H1 (cell line): ENCODE measurements at regions not wholly inside any gene's neighbourhood (a gene's known extent, or its start where the extent isn't known, plus 50 kb on each side); places are given as distances from the start of the nearest gene placed in this dataset.

Source experiments
- CTCF ChIA-PET: fragments of 300-600 bp; sonication (Branson Sonifier 250); formaldehyde crosslinking; loops from one replicate; lab custom pipeline; 2021; ENCODE audit not compliant: partially characterized antibody; lab: Charles Lee
- POLR2A ChIA-PET: fragments of 300-600 bp; sonication (Branson Sonifier 250); formaldehyde crosslinking; loops from one replicate; lab custom pipeline; 2021; ENCODE audit warnings: inconsistent platforms; ENCODE audit not compliant: partially characterized antibody; lab: Charles Lee
- DNase-seq, 2 experiments: peaks; one replicate each; pipeline versions ENCODE4 v3.0.0 to v3.0.0-alpha.2; 2010 to 2022; ENCODE audit warnings: low spot score in 2 of 2, low read depth in 1 of 2, mixed read lengths in 1 of 2
- FAIRE-seq: peaks from 2 replicates; lab custom pipeline; 2011; peaks lifted over from hg19 to GRCh38; lab: Jason Lieb, UNC
- H2AFZ ChIP-seq: 2 replicates; pipeline ENCODE4 v1.8.1; 2012; ENCODE audit warnings: low read length, inconsistent platforms
- H2AK5ac ChIP-seq: 2 replicates; pipeline ENCODE4 v1.6.1; 2013; ENCODE audit warnings: low read depth, low read length
- H2BK120ac ChIP-seq: replicated peaks from 2 replicates; pipeline ENCODE3; 2013; ENCODE audit warnings: low read depth, low read length, inconsistent platforms
- H2BK12ac ChIP-seq: 2 replicates; pipeline ENCODE4 v1.6.1; 2013; ENCODE audit warnings: low read depth, low read length
- H2BK15ac ChIP-seq: 2 replicates; pipeline ENCODE4 v1.6.1; 2013; ENCODE audit warnings: low read length
- H2BK20ac ChIP-seq: 2 replicates; pipeline ENCODE4 v1.6.1; 2013; ENCODE audit warnings: low read length
- H2BK5ac ChIP-seq: 2 replicates; pipeline ENCODE4 v1.6.1; 2013; ENCODE audit warnings: low read depth, low read length
- H3K14ac ChIP-seq: 2 replicates; pipeline ENCODE4 v1.6.1; 2013; ENCODE audit warnings: inconsistent platforms; ENCODE audit not compliant: insufficient read length
- H3K18ac ChIP-seq: 2 replicates; pipeline ENCODE4 v1.6.1; 2013; ENCODE audit warnings: low read length; ENCODE audit errors: extremely low read depth
- H3K23ac ChIP-seq: 2 replicates; pipeline ENCODE4 v1.6.1; 2013; ENCODE audit warnings: inconsistent platforms; ENCODE audit not compliant: insufficient read length
- H3K23me2 ChIP-seq: 2 replicates; pipeline ENCODE4 v1.6.1; 2013; ENCODE audit warnings: low read depth, low read length
- H3K27ac ChIP-seq: 2 replicates; pipeline ENCODE4 v1.6.1; 2011; ENCODE audit warnings: low read depth, low read length, inconsistent platforms
- H3K27me3 ChIP-seq, 4 experiments: replicated peaks in 1 of 4; 1 replicate in 1 of 4; 2 replicates in 3 of 4; pipeline versions ENCODE4 v1.6.1 to v1.8.1; 2011 to 2013; ENCODE audit warnings: low read length in 3 of 4, mild to moderate bottlenecking in 3 of 4, inconsistent platforms in 2 of 4, mixed read lengths in 2 of 4, moderate library complexity in 1 of 4; ENCODE audit not compliant: control insufficient read depth in 3 of 4, insufficient read depth in 3 of 4; ENCODE audit errors: extremely low read depth in 1 of 4
- H3K36me3 ChIP-seq, 4 experiments: 2 replicates each; pipeline versions ENCODE4 v1.6.1 to v1.8.1; 2011 to 2013; ENCODE audit warnings: mild to moderate bottlenecking in 4 of 4, low read length in 3 of 4, moderate library complexity in 2 of 4, control low read depth in 1 of 4, inconsistent platforms in 1 of 4; ENCODE audit not compliant: insufficient read depth in 4 of 4, control insufficient read depth in 2 of 4
- H3K4ac ChIP-seq: replicated peaks from 2 replicates; pipeline ENCODE3; 2013; ENCODE audit warnings: low read length, low read depth, mixed read lengths, inconsistent platforms; ENCODE audit not compliant: insufficient read length
- H3K4me1 ChIP-seq, 4 experiments: replicated peaks in 1 of 4; 1 replicate in 1 of 4; 2 replicates in 3 of 4; pipeline versions ENCODE4 v1.6.1 to v1.8.1; 2011 to 2013; ENCODE audit warnings: low read length in 3 of 4, inconsistent platforms in 2 of 4, mixed read lengths in 1 of 4; ENCODE audit not compliant: insufficient read depth in 4 of 4, control insufficient read depth in 3 of 4
- H3K4me2 ChIP-seq, 2 experiments: 2 replicates each; pipeline versions ENCODE4 v1.6.1 to v1.8.1; 2011 to 2013; ENCODE audit warnings: low read depth in 2 of 2, low read length in 2 of 2, control low read depth in 1 of 2, inconsistent platforms in 1 of 2, mild to moderate bottlenecking in 1 of 2; ENCODE audit not compliant: insufficient read depth in 1 of 2
- H3K4me3 ChIP-seq, 4 experiments: fragments of 200-600, 300-600 bp in 1 of 4; sonication (generic), shearing (Covaris generic), sonication (Bioruptor Twin) in 1 of 4; 2 replicates each; pipeline versions ENCODE4 v1.5.1 to v1.8.1; 2011 to 2016; ENCODE audit warnings: low read length in 4 of 4, low read depth in 3 of 4, control low read depth in 2 of 4, inconsistent platforms in 2 of 4, mild to moderate bottlenecking in 2 of 4, mixed read lengths in 1 of 4, moderate library complexity in 1 of 4; ENCODE audit not compliant: insufficient read depth in 2 of 4; ENCODE audit errors: extremely low read depth in 1 of 4
- H3K56ac ChIP-seq: replicated peaks from 2 replicates; pipeline ENCODE3; 2013; ENCODE audit warnings: low read depth, mild to moderate bottlenecking, mixed read lengths, low read length, inconsistent platforms; ENCODE audit not compliant: insufficient read length
- H3K79me1 ChIP-seq: 2 replicates; pipeline ENCODE4 v1.6.1; 2013; ENCODE audit warnings: low read depth, low read length, control low read depth
- H3K79me2 ChIP-seq, 2 experiments: 2 replicates each; pipeline versions ENCODE4 v1.6.1 to v1.8.1; 2012 to 2013; ENCODE audit warnings: low read length in 2 of 2, mild to moderate bottlenecking in 2 of 2, inconsistent platforms in 1 of 2; ENCODE audit not compliant: insufficient read depth in 2 of 2, control insufficient read depth in 1 of 2
- H3K9ac ChIP-seq, 4 experiments: replicated peaks in 1 of 4; 1 replicate in 1 of 4; 2 replicates in 3 of 4; pipeline versions ENCODE4 v1.6.1 to v1.8.1; 2011 to 2013; ENCODE audit warnings: low read depth in 3 of 4, low read length in 3 of 4, control low read depth in 2 of 4, mild to moderate bottlenecking in 2 of 4, moderate library complexity in 2 of 4, inconsistent platforms in 1 of 4; ENCODE audit errors: extremely low read depth in 1 of 4
- H3K9me3 ChIP-seq, 2 experiments: 2 replicates each; pipeline versions ENCODE4 v1.6.1 to v1.8.1; 2012 to 2013; ENCODE audit warnings: mild to moderate bottlenecking in 2 of 2, moderate library complexity in 2 of 2, control low read depth in 1 of 2, inconsistent platforms in 1 of 2, low read depth in 1 of 2, low read length in 1 of 2, mixed read lengths in 1 of 2; ENCODE audit not compliant: insufficient read depth in 2 of 2
- H4K20me1 ChIP-seq, 2 experiments: replicated peaks in 1 of 2; 2 replicates each; pipeline versions ENCODE3 to v1.8.1; 2011 to 2013; ENCODE audit warnings: inconsistent platforms in 2 of 2, low read length in 2 of 2, mild to moderate bottlenecking in 1 of 2; ENCODE audit not compliant: insufficient read depth in 2 of 2, control insufficient read depth in 1 of 2
- H4K5ac ChIP-seq: 2 replicates; pipeline ENCODE4 v1.6.1; 2013; ENCODE audit warnings: low read length, low read depth, mixed read lengths, inconsistent platforms; ENCODE audit not compliant: insufficient read length
- H4K8ac ChIP-seq: 2 replicates; pipeline ENCODE4 v1.8.0; 2013; ENCODE audit warnings: mild to moderate bottlenecking, moderate library complexity, low read length, inconsistent platforms; ENCODE audit not compliant: insufficient read depth; ENCODE audit errors: extremely low read depth
- H4K91ac ChIP-seq: replicated peaks from 2 replicates; pipeline ENCODE3; 2013; ENCODE audit warnings: low read length, mixed read lengths, inconsistent platforms; ENCODE audit not compliant: insufficient read length
- CEBPB ChIP-seq: IDR thresholded peaks from 2 replicates; pipeline ENCODE4 v1.6.1; 2012; ENCODE audit warnings: low read depth, low read length
- EGR1 ChIP-seq: IDR thresholded peaks from 2 replicates; pipeline ENCODE4 v1.6.1; 2011; ENCODE audit warnings: low read depth, low read length, borderline replicate concordance
- EP300 ChIP-seq, 2 experiments: IDR thresholded peaks; 1 replicate in 1 of 2; 2 replicates in 1 of 2; pipeline ENCODE4 v1.6.1; 2011 to 2012; ENCODE audit warnings: low read depth in 2 of 2, low read length in 2 of 2, mild to moderate bottlenecking in 2 of 2, borderline replicate concordance in 1 of 2, inconsistent platforms in 1 of 2, moderate library complexity in 1 of 2
- HDAC6 ChIP-seq: IDR thresholded peaks from one replicate; pipeline ENCODE4 v1.7.1; 2012; ENCODE audit warnings: low read depth, mild to moderate bottlenecking, inconsistent platforms, low read length, moderate library complexity
- JUN ChIP-seq: IDR thresholded peaks from 2 replicates; pipeline ENCODE4 v1.6.1; 2011; ENCODE audit warnings: low read depth, mild to moderate bottlenecking, improper control_type of control experiment, low read length
- MAFK ChIP-seq: IDR thresholded peaks from 2 replicates; pipeline ENCODE4 v1.6.1; 2012; ENCODE audit warnings: low read depth, mild to moderate bottlenecking, improper control_type of control experiment, low read length
- TBP ChIP-seq: IDR thresholded peaks from 2 replicates; pipeline ENCODE4 v1.6.1; 2011; ENCODE audit warnings: low read depth, low read length, improper control_type of control experiment
- WGBS, 2 experiments: shearing (Covaris generic) in 1 of 2; methylation state at CpG; one replicate each; pipeline versions ENCODE4 v1.1.6 to v1.1.7; 2013 to 2015; ENCODE audit warnings: low lambda C conversion rate in 2 of 2, mixed read lengths in 2 of 2, inconsistent platforms in 1 of 2, low coverage in 1 of 2, missing lambda C conversion rate in 1 of 2; ENCODE audit not compliant: insufficient replicate concordance in 2 of 2, insufficient coverage in 1 of 2, insufficient read length in 1 of 2; ENCODE audit errors: extremely low coverage in 1 of 2, missing lambda C conversion rate in 1 of 2; 5-methylcytosine and 5-hydroxymethylcytosine counted together

GRCh38 chr2:118505436-118505835 is 342.0 kb downstream of the EN1 start:
- Histone ChIP-seq H3K79me2 (no peaks in the 10 kb centered on the region), H4K8ac (no peak overlapping the region), H3K9me3 (no peaks in the 10 kb centered on the region), H3K36me3 (no peaks in the 10 kb centered on the region), H3K4me2 (no peak overlapping the region), H3K23ac (no peak overlapping the region), H3K4me3 (no peak overlapping the region), H3K9ac (no peak overlapping the region), H2BK120ac (no peak overlapping the region), H3K79me1 (no peaks in the 10 kb centered on the region), H3K18ac (no peak overlapping the region), H2BK12ac (no peak overlapping the region), H2AFZ (no peak overlapping the region), H3K14ac (no peak overlapping the region), H4K5ac (no peak overlapping the region), H2BK15ac (no peak overlapping the region), H2AK5ac (no peak overlapping the region), H3K4ac (no peak overlapping the region), H4K91ac (no peak overlapping the region), H3K4me1 (peaks cover 0 to 5% (median 0%) of the 10 kb centered on the region in 4 experiments; a peak in 1 of 7 replicates), H2BK20ac (no peak overlapping the region), H3K56ac (no peak overlapping the region), H3K27ac (no peak overlapping the region), H4K20me1 (no peaks in the 10 kb centered on the region), H3K23me2 (no peaks in the 10 kb centered on the region), H2BK5ac (no peak overlapping the region), H3K27me3 (no peaks in the 10 kb centered on the region; a peak in 1 of 7 replicates)
- FAIRE-seq (no peak), DNase-seq (no peak)
- POLR2A ChIA-PET: no interaction called here
- WGBS, 2 experiments: 87% methylated on average over 2 of the region's 2 CpGs; no CpG with 5 or more reads in 1 of the 2 experiments
- CTCF ChIA-PET: no interaction called here
- TF ChIP-seq HDAC6: no peak
- no peak for TF ChIP-seq CEBPB
- no peak for TF ChIP-seq EP300 (IDR thresholded peaks at IDR 0.05; ENCODE audit: borderline replicate concordance in 1 of 2, low read depth in 2 of 2, low read length in 2 of 2)
- no peak for TF ChIP-seq EGR1
- TF ChIP-seq JUN: no peak
- TF ChIP-seq TBP: no peak
- TF ChIP-seq MAFK: peak; percentile 74; the same call in 1 of the 2 replicates
